Ishikawa (cell line): ENCODE measurements at regions not wholly inside any gene's neighbourhood (a gene's known extent, or its start where the extent isn't known, plus 50 kb on each side); places are given as distances from the start of the nearest gene placed in this dataset.

Experiments used
- CEBPB ChIP-seq: IDR thresholded peaks from 2 replicates; pipeline ENCODE4 v1.6.1; 2012
- CREB1 ChIP-seq: IDR thresholded peaks from 2 replicates; pipeline ENCODE4 v1.6.1; 2012; ENCODE audit warnings: low read depth
- EGR1 ChIP-seq: IDR thresholded peaks from 2 replicates; pipeline ENCODE4 v1.6.1; 2012
- EP300 ChIP-seq: IDR thresholded peaks from 2 replicates; pipeline ENCODE4 v1.6.1; 2012; ENCODE audit warnings: borderline replicate concordance
- FOXM1 ChIP-seq: IDR thresholded peaks from 2 replicates; pipeline ENCODE4 v1.6.1; 2012; ENCODE audit warnings: low read depth, borderline replicate concordance
- NFIC ChIP-seq: IDR thresholded peaks from 2 replicates; pipeline ENCODE4 v1.6.1; 2012
- RAD21 ChIP-seq: IDR thresholded peaks from 2 replicates; pipeline ENCODE4 v1.6.1; 2012; ENCODE audit warnings: low read depth
- REST ChIP-seq: IDR thresholded peaks from 2 replicates; pipeline ENCODE4 v1.6.1; 2012; ENCODE audit warnings: low read depth, mild to moderate bottlenecking
- TAF1 ChIP-seq: IDR thresholded peaks from 2 replicates; pipeline ENCODE4 v1.6.1; 2012; ENCODE audit warnings: low read depth, mild to moderate bottlenecking
- TCF12 ChIP-seq: IDR thresholded peaks from 2 replicates; pipeline ENCODE4 v1.6.1; 2012; ENCODE audit warnings: low read depth
- TEAD4 ChIP-seq: IDR thresholded peaks from 2 replicates; pipeline ENCODE4 v1.6.1; 2012
- YY1 ChIP-seq: IDR thresholded peaks from 2 replicates; pipeline ENCODE4 v1.6.1; 2012; ENCODE audit warnings: low read depth
- ZBTB7A ChIP-seq: IDR thresholded peaks from 2 replicates; pipeline ENCODE4 v1.6.1; 2012; ENCODE audit warnings: low read depth
- TF ChIP-seq, protein P1 (sequence below): IDR thresholded peaks from 2 replicates; pipeline ENCODE4 v1.6.1; 2012
- TF ChIP-seq, protein P2 (sequence below): IDR thresholded peaks from 2 replicates; pipeline ENCODE4 v1.6.1; 2012

DNA sequence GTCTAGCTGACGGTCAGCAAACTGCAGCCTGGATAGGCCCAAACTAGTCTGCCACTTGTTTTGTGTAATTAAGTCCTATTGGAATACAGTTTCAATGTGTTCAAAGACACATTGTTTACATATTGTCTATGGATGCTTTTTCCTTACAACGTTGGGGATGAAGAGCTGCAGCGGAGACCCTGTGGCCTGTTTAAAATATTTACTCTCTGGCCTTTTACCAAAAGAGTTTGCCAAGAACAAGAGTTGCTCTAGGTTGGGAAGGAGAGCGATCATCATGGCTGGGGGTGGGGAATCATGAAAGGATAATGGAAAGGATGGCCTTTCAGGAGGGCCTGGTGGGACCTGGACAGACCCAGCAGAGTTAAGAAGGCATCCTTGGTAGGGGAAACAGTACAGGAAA lies 274.9 kb upstream of the ZFHX3 start:
- TF ChIP-seq EGR1 (no peak), TCF12 (no peak), CREB1 (no peak), RAD21 (no peak)

DNA sequence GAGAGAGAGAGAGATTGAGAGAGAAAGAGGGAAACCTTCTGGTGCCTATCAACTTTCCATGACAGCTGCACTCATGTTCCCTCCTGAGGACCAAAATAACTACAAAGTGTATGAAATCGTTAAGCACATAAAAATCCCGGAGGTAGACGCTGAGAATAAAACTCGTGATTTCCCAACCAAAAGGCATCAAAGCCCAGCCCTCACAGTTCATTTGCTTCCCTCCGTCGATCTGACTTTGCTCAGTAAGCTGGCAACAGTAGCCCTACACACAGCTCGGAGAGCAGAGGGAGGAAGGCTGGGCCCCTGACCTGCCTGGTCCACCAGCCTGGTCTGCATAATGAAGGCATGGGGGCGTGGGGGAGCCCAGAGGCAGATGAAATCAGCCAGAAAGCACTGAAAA lies 273.9 kb upstream of the ZFHX3 start:
- TF ChIP-seq TAF1 (no peak), TEAD4 (no peak)

GRCh38 chr16:73319737-73320136 lies 271.8 kb upstream of the ZFHX3 start:
- no peak for TF ChIP-seq REST
- TF ChIP-seq EP300, result no peak
- TF ChIP-seq TAF1, result no peak
- no peak for TF ChIP-seq TCF12
- TF ChIP-seq ZBTB7A, result no peak
- TF ChIP-seq FOXM1, result no peak
- TF ChIP-seq, protein P1, sequence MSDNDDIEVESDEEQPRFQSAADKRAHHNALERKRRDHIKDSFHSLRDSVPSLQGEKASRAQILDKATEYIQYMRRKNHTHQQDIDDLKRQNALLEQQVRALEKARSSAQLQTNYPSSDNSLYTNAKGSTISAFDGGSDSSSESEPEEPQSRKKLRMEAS, result no peak
- no peak for TF ChIP-seq CREB1
- no peak for TF ChIP-seq EGR1
- TF ChIP-seq NFIC, result no peak
- no peak for TF ChIP-seq YY1
- TF ChIP-seq RAD21, result no peak
- no peak for TF ChIP-seq TEAD4
- no peak for TF ChIP-seq CEBPB
- TF ChIP-seq, protein P2, sequence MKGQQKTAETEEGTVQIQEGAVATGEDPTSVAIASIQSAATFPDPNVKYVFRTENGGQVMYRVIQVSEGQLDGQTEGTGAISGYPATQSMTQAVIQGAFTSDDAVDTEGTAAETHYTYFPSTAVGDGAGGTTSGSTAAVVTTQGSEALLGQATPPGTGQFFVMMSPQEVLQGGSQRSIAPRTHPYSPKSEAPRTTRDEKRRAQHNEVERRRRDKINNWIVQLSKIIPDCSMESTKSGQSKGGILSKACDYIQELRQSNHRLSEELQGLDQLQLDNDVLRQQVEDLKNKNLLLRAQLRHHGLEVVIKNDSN, result no peak

DNA sequence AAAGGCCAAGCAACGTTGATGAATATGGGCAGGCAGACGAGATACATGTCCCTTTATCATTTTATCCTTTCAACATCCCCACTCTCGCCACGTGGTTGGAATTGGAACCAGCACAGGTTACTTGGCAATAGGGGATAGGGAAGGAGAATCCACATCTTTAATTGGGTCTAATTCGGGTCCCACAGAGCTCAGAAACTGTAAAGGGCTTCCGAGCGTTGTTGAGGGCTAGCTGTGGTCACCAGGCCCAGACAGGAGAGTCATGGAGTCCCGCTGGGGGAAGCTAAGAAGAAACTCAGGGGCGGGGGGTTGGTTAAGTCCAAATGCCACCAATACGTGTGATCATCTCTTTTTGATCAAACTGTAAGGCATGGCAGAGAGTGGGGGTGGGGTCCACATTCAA lies 271.3 kb upstream of the ZFHX3 start:
- no peak for TF ChIP-seq CREB1
- TF ChIP-seq ZBTB7A, result no peak
- TF ChIP-seq RAD21, result no peak
- TF ChIP-seq, protein P1, result no peak
- TF ChIP-seq REST, result no peak
- no peak for TF ChIP-seq NFIC
- no peak for TF ChIP-seq EGR1
- TF ChIP-seq TAF1, result no peak
- no peak for TF ChIP-seq CEBPB

GRCh38 chr16:73317321-73317857 lies 269.5 kb upstream of the ZFHX3 start:
- no peak for TF ChIP-seq CREB1
- TF ChIP-seq EGR1, result no peak
- TF ChIP-seq EP300, result no peak
- TF ChIP-seq NFIC, result no peak
- no peak for TF ChIP-seq TCF12
- no peak for TF ChIP-seq YY1
- TF ChIP-seq, protein P1, result no peak
- TF ChIP-seq CEBPB, result no peak
- no peak for TF ChIP-seq ZBTB7A
- TF ChIP-seq TAF1, result no peak
- TF ChIP-seq TEAD4, result no peak
- TF ChIP-seq REST, result no peak
- TF ChIP-seq, protein P2, result no peak
- TF ChIP-seq FOXM1, result no peak
- no peak for TF ChIP-seq RAD21
